Fibroblast of skin of right quadriceps (primary cell): ENCODE measurements at regions not wholly inside any gene's neighbourhood (a gene's known extent, or its start where the extent isn't known, plus 50 kb on each side); places are given as distances from the start of the nearest gene placed in this dataset.
A peak's percentile ranks its signal among the peaks of the same experiment; 100 is the strongest.

Experiments used
- DNase-seq: peaks from one replicate; pipeline ENCODE4 v3.0.0-alpha.2; 2013

DNA sequence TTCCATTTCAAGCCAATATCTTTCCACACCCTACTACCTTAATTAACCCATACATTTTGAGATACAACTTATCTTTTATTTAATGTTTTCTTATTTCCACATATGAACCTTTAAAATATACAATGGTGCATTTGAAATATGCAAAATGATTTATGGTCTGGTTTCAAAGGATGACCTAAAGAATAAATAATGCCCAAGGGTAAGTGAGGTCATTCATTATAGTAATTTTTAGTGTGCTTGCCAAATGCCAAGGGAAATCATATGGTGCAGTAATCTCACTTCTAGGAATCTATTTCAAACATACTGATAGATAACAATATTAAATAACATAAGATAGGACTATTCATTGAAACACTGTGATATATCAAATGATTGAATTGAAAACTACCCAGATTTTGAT is 1055.4 kb downstream of the AGBL1 start:
- no peak for DNase-seq

- DNase-seq, result no peak
Measured at GRCh38 chr15:87133704-87134103, 1054.0 kb downstream of the AGBL1 start.

- DNase-seq, result no peak
Measured at GRCh38 chr15:87131067-87131466, 1051.4 kb downstream of the AGBL1 start.

DNA sequence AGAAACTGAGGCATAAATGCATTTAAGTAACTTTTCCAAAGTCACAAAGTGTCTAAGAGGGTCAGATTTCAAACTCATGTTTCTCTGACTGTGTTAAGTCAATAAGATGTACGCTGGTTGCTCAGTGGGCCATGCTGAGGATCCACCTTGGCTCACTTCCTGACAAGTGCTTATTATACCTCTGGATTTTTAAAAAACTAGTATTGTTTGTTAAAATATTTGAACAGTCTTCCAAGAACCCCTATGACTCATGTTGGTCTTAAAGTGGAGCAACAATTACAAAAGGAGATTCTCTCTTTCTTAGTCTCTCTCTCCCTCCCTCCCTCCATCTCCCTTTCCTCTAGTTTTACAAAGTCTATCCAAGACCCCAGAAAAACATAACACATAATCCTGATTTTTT is 1050.2 kb downstream of the AGBL1 start:
- peak; percentile 9 for DNase-seq

DNA sequence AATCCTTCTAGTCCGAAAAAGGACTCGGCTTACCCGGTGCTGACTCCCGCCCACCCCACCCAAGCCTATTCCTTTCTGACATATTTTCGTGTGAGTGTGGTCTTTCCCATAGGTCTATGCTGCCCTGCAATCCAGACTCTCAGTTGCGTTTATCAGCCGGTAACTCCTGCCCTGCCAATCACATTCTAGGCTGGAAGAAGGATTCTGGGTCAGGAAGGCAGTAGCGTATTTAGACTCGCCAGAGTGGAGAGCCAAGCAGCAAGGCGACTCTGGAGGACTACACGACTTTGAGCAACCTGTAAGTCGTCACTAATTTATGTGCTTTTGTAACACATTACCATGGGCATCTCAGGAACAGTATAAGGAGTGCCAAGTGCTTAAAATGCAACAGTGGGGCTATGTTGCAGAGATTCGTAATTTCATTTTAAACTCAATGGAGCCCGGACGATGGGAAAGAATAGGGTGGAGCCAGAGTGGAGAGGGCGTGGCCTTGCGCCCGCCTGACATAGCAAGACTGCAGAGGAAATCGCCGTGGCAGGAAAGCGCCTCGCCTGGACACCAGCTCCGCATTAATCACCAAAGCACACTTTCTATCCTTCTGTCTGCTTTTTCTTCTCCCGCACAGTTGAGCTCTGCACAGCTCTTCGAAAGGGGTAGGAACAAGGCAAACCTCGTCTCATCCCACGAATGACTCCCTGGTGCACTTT is 1044.2 kb downstream of the AGBL1 start:
- no peak for DNase-seq

DNA sequence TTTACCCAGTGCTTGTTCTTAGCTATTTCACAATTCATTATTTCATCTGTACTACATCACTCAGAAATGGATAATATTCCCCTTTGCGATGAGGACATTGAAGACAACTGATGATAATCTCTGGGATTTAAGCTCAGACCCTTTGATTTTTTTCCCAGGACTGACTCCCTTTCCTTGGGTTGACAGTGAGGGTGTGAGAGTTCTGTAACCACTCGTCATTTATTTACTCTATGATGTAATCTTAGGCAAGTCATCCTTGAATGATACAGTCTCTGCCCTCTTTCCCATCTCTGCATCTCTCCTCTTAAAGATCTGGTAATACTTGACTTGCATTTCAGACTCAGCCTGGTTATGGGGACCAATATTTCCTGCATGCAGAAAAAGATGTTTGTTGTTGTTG is 1041.7 kb downstream of the AGBL1 start:
- peak; percentile 6 for DNase-seq

DNA sequence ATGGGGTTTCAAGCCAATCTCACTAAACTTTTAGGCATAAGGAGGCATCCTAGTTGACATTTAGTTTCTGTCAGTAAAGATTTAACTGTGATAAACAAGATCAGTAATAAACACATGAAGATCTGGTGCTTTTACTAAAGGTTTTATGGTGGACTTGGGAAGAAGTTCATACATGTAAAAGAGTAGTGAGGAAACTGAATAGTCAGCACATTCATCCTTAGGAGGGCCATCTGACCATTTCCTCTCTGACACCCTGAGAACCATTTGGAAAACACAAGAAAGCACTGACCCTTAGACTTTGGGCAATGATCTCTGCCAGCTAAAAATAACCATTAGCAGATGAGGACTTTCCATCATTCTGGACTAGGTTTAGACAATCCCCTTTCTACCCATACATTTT is 1040.9 kb downstream of the AGBL1 start:
- no peak for DNase-seq

GRCh38 chr15:87118846-87119245 is 1039.2 kb downstream of the AGBL1 start:
- no peak for DNase-seq

DNA sequence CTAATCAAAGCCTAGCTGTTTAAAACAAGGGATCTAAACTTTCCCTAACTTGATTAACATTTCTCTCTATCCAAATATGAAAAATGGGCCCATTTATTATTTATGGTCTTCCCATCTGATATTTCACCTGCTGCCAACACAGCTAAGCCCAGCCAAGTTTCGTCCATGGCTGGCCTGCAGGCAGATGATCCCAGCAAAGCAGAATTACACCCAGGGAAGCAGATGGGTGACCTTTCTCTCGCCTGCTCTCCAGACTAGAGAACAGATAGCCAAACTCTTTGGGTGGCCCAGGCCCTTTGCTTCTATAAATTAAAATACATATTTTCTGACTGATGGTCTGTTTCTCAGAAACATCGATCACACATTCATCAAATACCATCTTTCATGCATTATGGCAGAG is 1038.8 kb downstream of the AGBL1 start:
- peak; percentile 9 for DNase-seq

DNA sequence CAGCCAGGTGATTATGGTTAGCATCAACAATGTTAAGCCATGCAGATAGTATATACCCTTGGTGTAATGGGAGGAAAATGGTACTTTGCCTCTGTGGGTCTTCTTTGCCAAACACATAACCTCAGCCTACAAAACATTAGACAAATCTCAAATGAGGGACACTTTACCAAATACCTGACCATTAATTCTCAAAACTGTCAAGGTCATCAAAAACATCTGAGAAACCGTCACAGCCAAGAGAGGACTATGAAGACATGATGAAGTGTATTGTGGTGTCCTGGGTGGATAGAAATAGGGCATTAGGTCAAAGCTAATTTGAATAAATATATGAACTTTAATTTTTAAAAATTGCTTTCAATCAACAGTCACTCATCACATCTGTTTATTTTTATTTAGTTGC is 1036.1 kb downstream of the AGBL1 start:
- DNase-seq, result no peak

- no peak for DNase-seq
Measured at GRCh38 chr15:87099916-87100315, 1020.2 kb downstream of the AGBL1 start.

GRCh38 chr15:87089551-87089950 is 1009.9 kb downstream of the AGBL1 start:
- DNase-seq, result no peak

GRCh38 chr15:87083201-87083600 is 1003.5 kb downstream of the AGBL1 start:
- DNase-seq, result no peak

DNA sequence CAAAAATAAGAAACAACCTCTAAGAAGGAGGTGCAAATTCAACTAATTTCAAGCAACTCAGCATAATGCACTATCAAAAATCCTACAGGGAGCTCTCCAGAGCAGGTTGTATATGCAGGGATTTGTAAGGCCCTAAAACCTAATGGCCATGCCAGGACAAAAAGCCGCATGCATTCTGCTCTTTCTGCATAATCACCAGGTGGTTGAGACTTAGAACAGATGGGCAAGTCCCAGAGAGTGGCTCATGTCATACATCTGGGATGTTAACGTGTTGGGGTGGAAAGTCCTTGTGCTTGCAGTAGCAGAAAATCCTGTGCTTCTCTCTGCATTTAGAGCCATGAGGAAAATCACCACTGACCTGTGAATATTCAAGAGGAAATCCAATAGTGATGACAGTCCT is 1002.9 kb downstream of the AGBL1 start:
- no peak for DNase-seq

- no peak for DNase-seq
Measured at GRCh38 chr15:87080547-87080946, 1000.9 kb downstream of the AGBL1 start.
